WTC11 (cell line): ENCODE measurements at regions not wholly inside any gene's neighbourhood (a gene's known extent, or its start where the extent isn't known, plus 50 kb on each side); places are given as distances from the start of the nearest gene placed in this dataset.
A peak's percentile ranks its signal among the peaks of the same experiment; 100 is the strongest.

Experiments used
- ATAC-seq: fragments of 200-7000 bp; cut with Tn5 transposase; 2 replicates; pipeline ENCODE4 v1.10.0; 2021; ENCODE audit warnings: mild to moderate bottlenecking, moderate library complexity
- CTCF ChIA-PET: fragments of 300-600 bp; sonication (Branson Sonifier 250); formaldehyde crosslinking; loops from one replicate; lab custom pipeline; 2021; ENCODE audit warnings: antibody characterized with exemption; lab: Charles Lee
- POLR2A ChIA-PET: fragments of 350-600 bp; sonication (Branson Sonifier 250); formaldehyde crosslinking; loops from one replicate; lab custom pipeline; 2021; ENCODE audit warnings: antibody characterized with exemption; lab: Charles Lee
- DNase-seq: peaks from one replicate; pipeline ENCODE4 v3.0.0; 2021; ENCODE audit warnings: low spot score
- H3K27ac Mint-ChIP-seq: 2 replicates; pipeline ENCODE4 v1.8.0; 2021; ENCODE audit warnings: mixed read lengths
- H3K27me3 Mint-ChIP-seq: 2 replicates; pipeline ENCODE4 v1.8.0; 2021; ENCODE audit warnings: low read depth, mild to moderate bottlenecking, moderate library complexity, mixed read lengths
- H3K36me3 Mint-ChIP-seq: 2 replicates; pipeline ENCODE4 v1.8.0; 2021; ENCODE audit warnings: mixed read lengths
- H3K4me1 Mint-ChIP-seq: 2 replicates; pipeline ENCODE4 v1.8.0; 2022; ENCODE audit warnings: mixed read lengths
- H3K4me3 Mint-ChIP-seq: 2 replicates; pipeline ENCODE4 v1.8.0; 2021; ENCODE audit warnings: mild to moderate bottlenecking, moderate library complexity, mixed read lengths
- H3K9me3 Mint-ChIP-seq: 2 replicates; pipeline ENCODE4 v1.8.0; 2021; ENCODE audit warnings: mixed read lengths
- AR ChIP-seq: fragments of 250-450 bp; sonication (Bioruptor Pico); IDR thresholded peaks from 2 replicates; pipeline ENCODE4 v1.9.0; 2021; ENCODE audit warnings: mild to moderate bottlenecking
- ATF1 ChIP-seq: sonication (generic); formaldehyde crosslinking; IDR thresholded peaks from 2 replicates; pipeline ENCODE4 v1.8.1; 2023; ENCODE audit warnings: mild to moderate bottlenecking, moderate library complexity, missing genetic modification reagents
- CDX4 ChIP-seq: fragments of 250-450 bp; sonication (Bioruptor Pico); IDR thresholded peaks from 2 replicates; pipeline ENCODE4 v1.9.0; 2021; ENCODE audit warnings: moderate library complexity, mild to moderate bottlenecking, inconsistent platforms, borderline replicate concordance
- E2F5 ChIP-seq: sonication (generic); formaldehyde crosslinking; IDR thresholded peaks from 2 replicates; pipeline ENCODE4 v1.8.1; 2022; ENCODE audit warnings: mild to moderate bottlenecking, moderate library complexity, missing genetic modification reagents
- FOXP4 ChIP-seq: sonication (generic); formaldehyde crosslinking; IDR thresholded peaks from 2 replicates; pipeline ENCODE4 v1.8.0; 2022; ENCODE audit warnings: mild to moderate bottlenecking, missing genetic modification reagents
- HMGA2 ChIP-seq: fragments of 250-450 bp; sonication (Bioruptor Pico); IDR thresholded peaks from 2 replicates; pipeline ENCODE4 v1.4.0; 2021; ENCODE audit warnings: mild to moderate bottlenecking, moderate library complexity
- IRF2 ChIP-seq: sonication (generic); formaldehyde crosslinking; IDR thresholded peaks from 2 replicates; pipeline ENCODE4 v1.8.0; 2022; ENCODE audit warnings: low read depth, missing genetic modification reagents, borderline replicate concordance
- JUN ChIP-seq: sonication (generic); formaldehyde crosslinking; IDR thresholded peaks from 2 replicates; pipeline ENCODE4 v1.8.0; 2023; ENCODE audit warnings: mild to moderate bottlenecking, missing genetic modification reagents
- PRRX2 ChIP-seq: fragments of 250-450 bp; sonication (Bioruptor Pico); IDR thresholded peaks from 2 replicates; pipeline ENCODE4 v1.8.0; 2021; ENCODE audit warnings: mild to moderate bottlenecking
- RELA ChIP-seq: sonication (generic); formaldehyde crosslinking; IDR thresholded peaks from 2 replicates; pipeline ENCODE4 v1.8.1; 2022; ENCODE audit warnings: missing genetic modification reagents, mild to moderate bottlenecking, borderline replicate concordance
- SP1 ChIP-seq: sonication (generic); formaldehyde crosslinking; conservative IDR thresholded peaks from 2 replicates; pipeline ENCODE4 v1.8.1; 2022; ENCODE audit warnings: missing genetic modification reagents
- TEAD1 ChIP-seq: sonication (generic); formaldehyde crosslinking; IDR thresholded peaks from 2 replicates; pipeline ENCODE4 v1.8.0; 2022; ENCODE audit warnings: mild to moderate bottlenecking, missing genetic modification reagents
- TEAD4 ChIP-seq: sonication (generic); formaldehyde crosslinking; IDR thresholded peaks from 2 replicates; pipeline ENCODE4 v1.8.0; 2022; ENCODE audit warnings: mild to moderate bottlenecking, missing genetic modification reagents
- ZNF219 ChIP-seq: sonication (generic); formaldehyde crosslinking; IDR thresholded peaks from 2 replicates; pipeline ENCODE4 v1.8.0; 2023; ENCODE audit warnings: missing genetic modification reagents, mild to moderate bottlenecking, borderline replicate concordance
- ZNF232 ChIP-seq: sonication (generic); formaldehyde crosslinking; IDR thresholded peaks from 2 replicates; pipeline ENCODE4 v1.8.0; 2022; ENCODE audit warnings: mild to moderate bottlenecking, missing genetic modification reagents
- TF ChIP-seq, protein P1 (sequence below): sonication (generic); formaldehyde crosslinking; IDR thresholded peaks from 2 replicates; pipeline ENCODE4 v1.8.0; 2022; ENCODE audit warnings: mild to moderate bottlenecking, missing genetic modification reagents
- TF ChIP-seq, protein P2 (sequence below): sonication (generic); formaldehyde crosslinking; IDR thresholded peaks from 2 replicates; pipeline ENCODE4 v1.8.1; 2022; ENCODE audit warnings: low read depth, missing genetic modification reagents, borderline replicate concordance
- TF ChIP-seq, protein P3 (sequence below): sonication (generic); formaldehyde crosslinking; IDR thresholded peaks from 2 replicates; pipeline ENCODE4 v1.8.0; 2022; ENCODE audit warnings: mild to moderate bottlenecking, missing genetic modification reagents
- TF ChIP-seq, protein P4 (sequence below): sonication (generic); formaldehyde crosslinking; IDR thresholded peaks from 2 replicates; pipeline ENCODE4 v1.8.0; 2023; ENCODE audit warnings: missing genetic modification reagents

DNA sequence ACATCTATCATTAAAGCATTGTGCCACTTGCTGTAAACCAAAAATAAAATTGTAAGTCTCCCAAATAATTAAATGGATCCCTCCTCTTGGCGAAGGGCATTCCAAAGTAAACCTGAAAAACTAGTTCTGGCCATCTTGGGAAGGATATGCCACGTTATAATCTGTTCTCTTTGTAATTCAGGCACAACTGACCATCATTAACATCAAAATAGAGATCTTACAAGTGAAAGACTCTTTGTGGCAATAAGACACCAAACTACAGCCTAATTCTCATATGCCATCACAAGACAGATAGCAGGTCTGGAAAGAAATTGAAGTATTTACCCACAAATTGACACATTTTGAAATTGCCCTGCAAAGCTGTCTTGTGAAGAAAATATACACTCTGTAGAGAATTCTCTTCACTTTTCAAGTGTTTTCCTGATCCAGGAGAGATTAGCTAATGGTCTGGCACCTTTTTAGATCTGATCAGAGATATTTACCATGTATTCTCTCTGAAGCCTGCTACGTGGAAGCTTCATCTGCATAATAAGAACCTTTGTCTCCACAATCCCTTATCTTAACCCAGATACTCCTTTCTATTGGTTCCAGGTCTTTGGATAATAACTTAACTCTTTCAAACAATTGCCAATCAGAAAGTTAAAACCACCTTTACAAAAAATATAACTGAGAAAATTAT lies 630.4 kb upstream of the CCDC179 start:
- ATAC-seq (peak; percentile 73), DNase-seq (no peak)
- Mint-ChIP-seq H3K9me3 (peaks cover 73% of the 10 kb centered on the region), H3K36me3 (peaks cover 64% of the 10 kb centered on the region), H3K27ac (peak overlapping the region; percentile 91)
- POLR2A ChIA-PET: interaction anchor here (0.6 kb wide), 1 partner anchor 59 kb away, joined by 4 read pairs; no protein-coding TSS in a partner anchor
- CTCF ChIA-PET: no interaction called here
- no peak for TF ChIP-seq E2F5 (CRISPR knock-in tag)
- no peak for TF ChIP-seq SP1 (CRISPR knock-in tag)
- TF ChIP-seq ATF1: no peak
- TF ChIP-seq, protein P1, sequence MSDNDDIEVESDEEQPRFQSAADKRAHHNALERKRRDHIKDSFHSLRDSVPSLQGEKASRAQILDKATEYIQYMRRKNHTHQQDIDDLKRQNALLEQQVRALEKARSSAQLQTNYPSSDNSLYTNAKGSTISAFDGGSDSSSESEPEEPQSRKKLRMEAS (CRISPR knock-in tag): no peak
- TF ChIP-seq, all 79 proteins: peak for 0
- Mint-ChIP-seq H3K4me1 (peaks cover 43% of the 10 kb centered on the region), H3K4me3 (peak overlapping the region; percentile 11), H3K27me3 (no peaks in the 10 kb centered on the region; the same call in 1 of the 2 replicates)

- Mint-ChIP-seq H3K4me1 (peaks cover 43% of the 10 kb centered on the region), H3K36me3 (peaks cover 23% of the 10 kb centered on the region), H3K27me3 (no peaks in the 10 kb centered on the region), H3K4me3 (no peak overlapping the region), H3K9me3 (peaks cover 32% of the 10 kb centered on the region), H3K27ac (no peak overlapping the region)
- ATAC-seq (no peak), DNase-seq (no peak)
- POLR2A ChIA-PET: no interaction called here
- TF ChIP-seq CDX4 (CRISPR knock-in tag) (no peak), JUN (no peak)
- CTCF ChIA-PET: no interaction called here
Observed at GRCh38 chr11:23494981-23495380, 634.7 kb upstream of the CCDC179 start.

GRCh38 chr11:23496340-23496739 lies 636.1 kb upstream of the CCDC179 start:
- Mint-ChIP-seq H3K9me3 (peaks cover 22% of the 10 kb centered on the region), H3K4me3 (no peak overlapping the region), H3K27ac (no peak overlapping the region), H3K27me3 (no peaks in the 10 kb centered on the region), H3K4me1 (peaks cover 33% of the 10 kb centered on the region), H3K36me3 (peaks cover 14% of the 10 kb centered on the region)
- CTCF ChIA-PET: no interaction called here
- ATAC-seq (no peak), DNase-seq (no peak)
- POLR2A ChIA-PET: no interaction called here
- no peak for TF ChIP-seq TEAD1 (CRISPR knock-in tag)
- no peak for TF ChIP-seq E2F5 (CRISPR knock-in tag)
- TF ChIP-seq, protein P2, sequence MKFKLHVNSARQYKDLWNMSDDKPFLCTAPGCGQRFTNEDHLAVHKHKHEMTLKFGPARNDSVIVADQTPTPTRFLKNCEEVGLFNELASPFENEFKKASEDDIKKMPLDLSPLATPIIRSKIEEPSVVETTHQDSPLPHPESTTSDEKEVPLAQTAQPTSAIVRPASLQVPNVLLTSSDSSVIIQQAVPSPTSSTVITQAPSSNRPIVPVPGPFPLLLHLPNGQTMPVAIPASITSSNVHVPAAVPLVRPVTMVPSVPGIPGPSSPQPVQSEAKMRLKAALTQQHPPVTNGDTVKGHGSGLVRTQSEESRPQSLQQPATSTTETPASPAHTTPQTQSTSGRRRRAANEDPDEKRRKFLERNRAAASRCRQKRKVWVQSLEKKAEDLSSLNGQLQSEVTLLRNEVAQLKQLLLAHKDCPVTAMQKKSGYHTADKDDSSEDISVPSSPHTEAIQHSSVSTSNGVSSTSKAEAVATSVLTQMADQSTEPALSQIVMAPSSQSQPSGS (CRISPR knock-in tag): no peak
- no peak for TF ChIP-seq FOXP4 (CRISPR knock-in tag)
- no peak for TF ChIP-seq ZNF232
- TF ChIP-seq IRF2 (CRISPR knock-in tag): no peak
- TF ChIP-seq, protein P3, sequence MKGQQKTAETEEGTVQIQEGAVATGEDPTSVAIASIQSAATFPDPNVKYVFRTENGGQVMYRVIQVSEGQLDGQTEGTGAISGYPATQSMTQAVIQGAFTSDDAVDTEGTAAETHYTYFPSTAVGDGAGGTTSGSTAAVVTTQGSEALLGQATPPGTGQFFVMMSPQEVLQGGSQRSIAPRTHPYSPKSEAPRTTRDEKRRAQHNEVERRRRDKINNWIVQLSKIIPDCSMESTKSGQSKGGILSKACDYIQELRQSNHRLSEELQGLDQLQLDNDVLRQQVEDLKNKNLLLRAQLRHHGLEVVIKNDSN (CRISPR knock-in tag): no peak
- no peak for TF ChIP-seq TEAD4 (CRISPR knock-in tag)
- no peak for TF ChIP-seq ZNF219 (CRISPR knock-in tag)
- TF ChIP-seq AR (CRISPR knock-in tag): no peak
- no peak for TF ChIP-seq PRRX2 (CRISPR knock-in tag)
- no peak for TF ChIP-seq RELA (CRISPR knock-in tag)
- TF ChIP-seq, protein P4, sequence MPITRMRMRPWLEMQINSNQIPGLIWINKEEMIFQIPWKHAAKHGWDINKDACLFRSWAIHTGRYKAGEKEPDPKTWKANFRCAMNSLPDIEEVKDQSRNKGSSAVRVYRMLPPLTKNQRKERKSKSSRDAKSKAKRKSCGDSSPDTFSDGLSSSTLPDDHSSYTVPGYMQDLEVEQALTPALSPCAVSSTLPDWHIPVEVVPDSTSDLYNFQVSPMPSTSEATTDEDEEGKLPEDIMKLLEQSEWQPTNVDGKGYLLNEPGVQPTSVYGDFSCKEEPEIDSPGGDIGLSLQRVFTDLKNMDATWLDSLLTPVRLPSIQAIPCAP: no peak
- no peak for TF ChIP-seq HMGA2 (CRISPR knock-in tag)
- TF ChIP-seq, protein P1 (CRISPR knock-in tag): no peak
